GM23248 (cell line): ENCODE measurements at regions not wholly inside any gene's neighbourhood (a gene's known extent, or its start where the extent isn't known, plus 50 kb on each side); places are given as distances from the start of the nearest gene placed in this dataset.
"Not testable (repeated sequence)": the region's sequence is repeated elsewhere in the genome, so short reads cannot be mapped to it uniquely, and the experiment has no call there.

Source experiments
- DNase-seq: peaks from one replicate; pipeline ENCODE4 v3.0.0-alpha.2; 2015
- H2AFZ ChIP-seq: fragments of 200-600 bp; sonication (generic); 2 replicates; pipeline ENCODE4 v1.6.1; 2016; ENCODE audit warnings: antibody characterized with exemption
- H3F3A ChIP-seq: fragments of 200-600 bp; sonication (generic); 2 replicates; pipeline ENCODE4 v1.6.1; 2016; ENCODE audit warnings: mild to moderate bottlenecking, antibody characterized with exemption, mixed run types; ENCODE audit not compliant: insufficient read depth
- H3K27ac ChIP-seq: fragments of 200-600 bp; sonication (generic); 2 replicates; pipeline ENCODE4 v1.5.1; 2016; ENCODE audit warnings: mild to moderate bottlenecking
- H3K27me3 ChIP-seq: fragments of 200-600 bp; sonication (generic); replicated peaks from 2 replicates; pipeline ENCODE4 v1.6.1; 2016; ENCODE audit warnings: mild to moderate bottlenecking; ENCODE audit not compliant: insufficient read depth
- H3K36me3 ChIP-seq: fragments of 200-600 bp; sonication (generic); 2 replicates; pipeline ENCODE4 v1.6.1; 2016; ENCODE audit warnings: low read depth, mild to moderate bottlenecking
- H3K4me1 ChIP-seq: fragments of 200-600 bp; sonication (generic); 2 replicates; pipeline ENCODE4 v1.6.1; 2016; ENCODE audit warnings: mild to moderate bottlenecking; ENCODE audit not compliant: insufficient read depth
- H3K4me2 ChIP-seq: fragments of 200-600 bp; sonication (generic); one replicate; pipeline ENCODE4 v1.6.1; 2016; ENCODE audit warnings: mild to moderate bottlenecking; ENCODE audit not compliant: unreplicated experiment
- H3K4me3 ChIP-seq: fragments of 200-600 bp; sonication (generic); 2 replicates; pipeline ENCODE4 v1.5.1; 2016; ENCODE audit warnings: mild to moderate bottlenecking
- H3K79me2 ChIP-seq: fragments of 200-600 bp; sonication (generic); 2 replicates; pipeline ENCODE4 v1.6.1; 2016; ENCODE audit warnings: mild to moderate bottlenecking; ENCODE audit not compliant: insufficient read depth
- H3K9ac ChIP-seq: fragments of 200-600 bp; sonication (generic); 2 replicates; pipeline ENCODE4 v1.6.1; 2016; ENCODE audit warnings: mild to moderate bottlenecking
- H3K9me2 ChIP-seq: fragments of 200-600 bp; sonication (generic); 2 replicates; pipeline ENCODE4 v1.6.1; 2016; ENCODE audit warnings: mixed run types, mild to moderate bottlenecking, moderate library complexity; ENCODE audit not compliant: insufficient read depth
- H3K9me3 ChIP-seq: fragments of 200-600 bp; sonication (generic); one replicate; pipeline ENCODE4 v1.6.1; 2017; ENCODE audit warnings: low read depth
- H4K20me1 ChIP-seq: fragments of 200-600 bp; sonication (generic); 2 replicates; pipeline ENCODE4 v1.6.0; 2016; ENCODE audit not compliant: insufficient read depth
- EZH2 ChIP-seq: fragments of 200-600 bp; sonication (generic); IDR thresholded peaks from 2 replicates; pipeline ENCODE4 v1.6.1; 2018; ENCODE audit warnings: antibody characterized with exemption, mild to moderate bottlenecking; ENCODE audit not compliant: insufficient read depth, poor library complexity, severe bottlenecking
- EZH2phosphoT487 ChIP-seq: fragments of 200-600 bp; sonication (generic); IDR thresholded peaks from 2 replicates; pipeline ENCODE4 v1.6.1; 2018; ENCODE audit warnings: antibody characterized with exemption, moderate library complexity, mild to moderate bottlenecking, low read depth; ENCODE audit not compliant: insufficient read depth
- WGBS, 2 experiments: methylation state at CpG; one replicate each; pipeline ENCODE4 v1.1.6; 2015 to 2017; ENCODE audit warnings: low lambda C conversion rate in 2 of 2, low coverage in 1 of 2; ENCODE audit errors: missing lambda C conversion rate in 2 of 2; 5-methylcytosine and 5-hydroxymethylcytosine counted together
- in situ Hi-C: fragments of 300-500 bp; cut with MboI; formaldehyde crosslinking; loops from 2 replicates; pipeline ENCODE4 v1.15.0; 2020

DNA sequence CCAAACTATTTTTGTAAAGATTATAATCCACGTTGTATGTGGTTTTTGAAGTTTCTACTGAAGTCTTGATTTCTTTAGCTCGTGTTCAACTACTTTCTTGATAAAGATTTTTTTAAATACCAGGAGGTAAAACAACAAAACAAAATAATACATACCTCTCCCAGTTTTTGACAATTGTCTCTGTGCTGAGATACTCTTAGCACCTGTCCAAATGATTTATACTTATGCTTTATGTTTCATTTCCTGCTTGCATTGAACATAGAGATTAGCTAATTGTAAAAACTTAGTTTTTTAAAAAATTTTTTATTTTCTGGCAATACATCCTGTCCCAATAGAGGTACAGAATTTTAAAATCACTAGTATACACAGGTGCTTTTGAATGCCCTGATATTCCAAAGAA is 506.9 kb upstream of the ADGRB3 start:
- TF ChIP-seq EZH2phosphoT487, result no peak
- TF ChIP-seq EZH2, result no peak
- Histone ChIP-seq H2AFZ (no peak overlapping the region), H3F3A (no peaks in the 10 kb centered on the region), H3K27ac (no peak overlapping the region), H3K9ac (no peak overlapping the region), H3K9me2 (no peaks in the 10 kb centered on the region), H3K36me3 (no peaks in the 10 kb centered on the region), H3K4me1 (no peaks in the 10 kb centered on the region), H3K79me2 (no peaks in the 10 kb centered on the region), H3K9me3 (no peaks in the 10 kb centered on the region), H3K4me2 (no peak overlapping the region), H4K20me1 (no peaks in the 10 kb centered on the region), H3K27me3 (no peaks in the 10 kb centered on the region), H3K4me3 (no peak overlapping the region)
- in situ Hi-C loops, result no loop called here
- 8 to 11% methylated on average over 2 of the region's 2 CpGs for WGBS, 2 experiments
- no peak for DNase-seq

DNA sequence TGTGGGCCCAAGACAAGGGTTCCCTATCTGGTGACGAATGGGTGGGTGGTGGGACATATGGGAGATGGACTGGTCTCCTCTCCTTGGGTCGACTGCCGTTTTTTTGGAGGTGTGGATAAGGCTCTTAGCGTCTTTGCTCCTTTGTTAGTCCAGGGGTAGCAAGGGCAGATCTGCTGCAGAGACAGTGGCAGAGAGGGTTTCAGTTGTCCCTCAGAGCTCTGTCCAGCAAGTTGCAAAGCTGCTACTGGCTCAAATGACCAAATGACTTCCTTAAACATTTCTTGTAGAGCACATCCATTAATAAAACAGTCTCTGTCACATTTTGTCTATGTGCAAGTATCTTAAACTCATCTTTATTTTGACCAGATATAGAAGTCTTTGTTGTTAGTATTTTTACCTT is 508.0 kb upstream of the ADGRB3 start:
- Histone ChIP-seq H3F3A (no peaks in the 10 kb centered on the region), H4K20me1 (no peaks in the 10 kb centered on the region), H3K79me2 (no peaks in the 10 kb centered on the region), H3K27me3 (no peaks in the 10 kb centered on the region), H3K27ac (no peak overlapping the region), H2AFZ (no peak overlapping the region), H3K4me1 (no peaks in the 10 kb centered on the region), H3K9me2 (no peaks in the 10 kb centered on the region), H3K4me3 (no peak overlapping the region), H3K9ac (no peak overlapping the region), H3K36me3 (no peaks in the 10 kb centered on the region), H3K4me2 (no peak overlapping the region), H3K9me3 (no peaks in the 10 kb centered on the region)
- no peak for DNase-seq
- in situ Hi-C loops, result no loop called here
- WGBS, 2 experiments, result 16 to 32% methylated on average over 4 of the region's 4 CpGs
- TF ChIP-seq EZH2 (no peak), EZH2phosphoT487 (no peak)

DNA sequence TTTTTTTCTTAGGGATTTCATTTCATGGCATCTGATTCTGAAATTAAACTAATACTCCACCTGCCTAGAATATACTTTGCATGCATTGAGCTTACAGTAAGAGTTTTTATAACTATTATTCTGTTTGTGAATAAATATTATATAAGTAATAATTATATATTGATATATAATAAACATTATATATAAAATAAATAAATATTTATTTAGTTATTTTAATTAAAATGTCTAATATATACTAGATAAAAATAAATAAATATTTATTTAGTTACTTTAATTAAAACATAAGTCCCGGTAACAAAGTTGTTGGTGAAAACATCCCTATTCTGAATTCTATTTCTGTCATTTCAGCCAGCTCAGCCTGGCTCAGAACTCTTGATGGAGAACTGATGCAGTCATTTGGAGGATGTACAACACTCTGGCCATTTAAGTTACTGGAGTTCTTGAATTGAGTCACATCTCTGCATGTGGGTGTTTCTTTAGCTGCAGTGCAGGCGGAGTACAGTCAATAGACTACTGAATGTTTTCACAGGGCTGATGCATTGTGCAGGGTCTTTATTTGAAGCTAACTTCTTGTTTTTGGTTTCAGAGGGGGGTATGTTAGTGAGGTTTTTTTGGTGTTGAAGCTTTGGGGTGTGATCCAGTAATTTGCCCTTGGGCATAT is 508.9 kb upstream of the ADGRB3 start:
- Histone ChIP-seq H2AFZ (no peak overlapping the region), H3K9me3 (no peaks in the 10 kb centered on the region), H3K36me3 (no peaks in the 10 kb centered on the region), H3K79me2 (no peaks in the 10 kb centered on the region), H3K27me3 (no peaks in the 10 kb centered on the region), H3K4me1 (no peaks in the 10 kb centered on the region), H3K9me2 (no peaks in the 10 kb centered on the region), H3K4me2 (no peak overlapping the region), H3K27ac (no peak overlapping the region), H3K9ac (no peak overlapping the region), H3F3A (no peaks in the 10 kb centered on the region), H4K20me1 (no peaks in the 10 kb centered on the region), H3K4me3 (no peak overlapping the region)
- WGBS, 2 experiments, result 55 to 61% methylated on average over 2 of the region's 2 CpGs
- TF ChIP-seq EZH2phosphoT487, result no peak
- no peak for TF ChIP-seq EZH2
- in situ Hi-C loops, result no loop called here
- no peak for DNase-seq

DNA sequence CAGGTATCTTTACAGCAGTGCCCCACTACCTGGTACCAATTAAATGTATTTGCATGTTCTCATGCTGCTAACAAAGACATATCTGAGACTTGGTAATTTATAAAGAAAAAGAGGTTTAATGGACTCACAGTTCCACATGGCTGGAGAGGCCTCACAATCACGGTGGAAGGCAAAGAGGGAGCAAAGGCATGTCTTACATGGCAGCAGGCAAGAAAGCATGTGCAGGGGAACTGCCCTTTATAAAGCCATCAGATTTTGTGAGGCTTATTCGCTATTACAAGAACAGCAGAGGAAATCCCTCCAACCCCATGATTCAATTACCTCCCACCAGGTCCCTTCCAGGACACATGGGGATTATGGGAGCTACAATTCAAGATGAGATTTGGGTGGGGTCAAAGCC is 512.1 kb upstream of the ADGRB3 start:
- in situ Hi-C loops, DNase-seq, H3K79me2 ChIP-seq, H3K9me3 ChIP-seq, H2AFZ ChIP-seq, H3K27ac ChIP-seq, H3K4me2 ChIP-seq, H3F3A ChIP-seq, H3K36me3 ChIP-seq, H3K27me3 ChIP-seq, H4K20me1 ChIP-seq, H3K9me2 ChIP-seq, H3K9ac ChIP-seq, H3K4me3 ChIP-seq, H3K4me1 ChIP-seq: not testable (repeated sequence)
- WGBS, 2 experiments, result 11 to 15% methylated on average over 2 of the region's 2 CpGs

DNA sequence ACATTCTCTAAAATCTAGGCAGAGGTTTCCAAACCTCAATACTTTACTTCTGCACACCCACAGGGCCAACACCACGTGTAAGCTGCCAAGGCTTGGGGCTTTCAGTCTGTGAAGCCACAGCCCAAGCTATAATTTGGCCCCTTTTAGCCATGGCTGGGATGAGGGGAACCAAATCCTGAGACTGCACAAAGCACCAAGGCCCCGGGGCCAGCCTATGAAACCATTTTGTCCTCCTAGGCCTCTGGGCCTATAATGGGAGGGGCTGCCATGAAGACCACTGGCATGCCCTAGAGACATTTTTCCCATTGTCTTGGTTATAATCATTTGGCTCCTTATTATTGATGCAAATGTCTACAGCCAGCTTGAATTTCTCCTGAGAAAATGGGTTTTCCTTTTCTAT is 513.0 kb upstream of the ADGRB3 start:
- Histone ChIP-seq H3K9me2 (no peaks in the 10 kb centered on the region), H2AFZ (no peak overlapping the region), H3K27me3 (no peaks in the 10 kb centered on the region), H3K4me3 (no peak overlapping the region), H3K4me1 (no peaks in the 10 kb centered on the region), H3K36me3 (no peaks in the 10 kb centered on the region), H3K27ac (no peak overlapping the region), H4K20me1 (no peaks in the 10 kb centered on the region), H3K4me2 (no peak overlapping the region), H3F3A (no peaks in the 10 kb centered on the region), H3K9me3 (no peaks in the 10 kb centered on the region), H3K9ac (no peak overlapping the region), H3K79me2 (no peaks in the 10 kb centered on the region)
- TF ChIP-seq EZH2phosphoT487 (no peak), EZH2 (no peak)
- no peak for DNase-seq
- in situ Hi-C loops, result no loop called here
- WGBS, 2 experiments, result 10 to 13% methylated on average over 2 of the region's 2 CpGs

GRCh38 chr6:68120954-68121353 is 514.1 kb upstream of the ADGRB3 start:
- H3K27me3 ChIP-seq, H3K36me3 ChIP-seq, H2AFZ ChIP-seq, H3K79me2 ChIP-seq, in situ Hi-C loops, DNase-seq, H3K27ac ChIP-seq, H3K4me3 ChIP-seq, H3K9ac ChIP-seq, H3F3A ChIP-seq, H4K20me1 ChIP-seq, H3K9me3 ChIP-seq, H3K4me1 ChIP-seq, H3K4me2 ChIP-seq, H3K9me2 ChIP-seq: not testable (repeated sequence)
- 28 to 51% methylated on average over 2 of the region's 2 CpGs for WGBS, 2 experiments
